Thoracic aorta (tissue), 2 donors: ENCODE measurements at regions not wholly inside any gene's neighbourhood (a gene's known extent, or its start where the extent isn't known, plus 50 kb on each side); places are given as distances from the start of the nearest gene placed in this dataset.

Experiments
- ATAC-seq: fragments of 150-250 bp; one replicate; pipeline ENCODE4 v1.8.0; 2017; ENCODE audit warnings: low read depth; ENCODE audit not compliant: insufficient number of reproducible peaks, low FRiP score
- DNase-seq: peaks from one replicate; pipeline ENCODE4 v3.0.0-alpha.2; 2020; ENCODE audit warnings: low spot score
- H3K27ac ChIP-seq, 2 donors: fragments of 200-600 bp; sonication (generic); 1 replicate in 1 of 2; 2 replicates in 1 of 2; pipeline ENCODE4 v1.5.1; 2016; ENCODE audit warnings: mild to moderate bottlenecking in 2 of 2, moderate library complexity in 2 of 2
- H3K27me3 ChIP-seq: fragments of 200-600 bp; sonication (generic); replicated peaks from 2 replicates; pipeline ENCODE4 v1.6.0; 2016; ENCODE audit warnings: mild to moderate bottlenecking; ENCODE audit not compliant: insufficient read depth
- H3K36me3 ChIP-seq: fragments of 200-600 bp; sonication (generic); one replicate; pipeline ENCODE4 v1.5.1; 2016
- H3K4me1 ChIP-seq, 2 donors: fragments of 200-600 bp; sonication (generic); 1 replicate in 1 of 2; 2 replicates in 1 of 2; pipeline versions ENCODE4 v1.5.1 to v1.6.0; 2016; ENCODE audit warnings: low read depth in 2 of 2, mild to moderate bottlenecking in 1 of 2; ENCODE audit not compliant: control insufficient read depth in 1 of 2
- H3K4me3 ChIP-seq: fragments of 200-600 bp; sonication (generic); 2 replicates; pipeline ENCODE4 v1.5.1; 2016; ENCODE audit warnings: mild to moderate bottlenecking
- H3K9me3 ChIP-seq: fragments of 200-600 bp; sonication (generic); 2 replicates; pipeline ENCODE4 v1.5.1; 2016
- TF ChIP-seq, protein P1 (sequence below): fragments of 200-600 bp; sonication (generic); IDR thresholded peaks from one replicate; pipeline ENCODE4 v1.5.1; 2019; ENCODE audit warnings: antibody characterized with exemption

DNA sequence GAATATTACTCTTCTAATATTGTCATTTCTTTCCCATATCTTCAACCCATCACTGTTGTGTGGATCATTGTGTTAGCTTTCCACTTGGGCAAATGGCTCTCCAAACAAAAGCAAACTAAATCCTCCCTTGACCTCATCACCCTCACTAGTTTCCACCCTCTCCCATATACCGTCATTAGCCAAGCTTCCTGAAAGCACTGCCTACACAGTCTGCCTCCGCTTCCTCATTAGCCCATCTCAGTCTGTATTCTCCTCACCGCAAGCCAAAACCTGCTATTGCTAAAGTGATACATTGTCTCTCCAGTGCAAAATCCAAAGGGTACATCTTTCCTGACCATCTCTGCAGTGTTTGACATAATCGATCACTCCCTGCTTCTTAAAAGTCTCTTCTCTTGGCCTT lies 212.6 kb downstream of the CLIC5 start:
- TF ChIP-seq, protein P1, sequence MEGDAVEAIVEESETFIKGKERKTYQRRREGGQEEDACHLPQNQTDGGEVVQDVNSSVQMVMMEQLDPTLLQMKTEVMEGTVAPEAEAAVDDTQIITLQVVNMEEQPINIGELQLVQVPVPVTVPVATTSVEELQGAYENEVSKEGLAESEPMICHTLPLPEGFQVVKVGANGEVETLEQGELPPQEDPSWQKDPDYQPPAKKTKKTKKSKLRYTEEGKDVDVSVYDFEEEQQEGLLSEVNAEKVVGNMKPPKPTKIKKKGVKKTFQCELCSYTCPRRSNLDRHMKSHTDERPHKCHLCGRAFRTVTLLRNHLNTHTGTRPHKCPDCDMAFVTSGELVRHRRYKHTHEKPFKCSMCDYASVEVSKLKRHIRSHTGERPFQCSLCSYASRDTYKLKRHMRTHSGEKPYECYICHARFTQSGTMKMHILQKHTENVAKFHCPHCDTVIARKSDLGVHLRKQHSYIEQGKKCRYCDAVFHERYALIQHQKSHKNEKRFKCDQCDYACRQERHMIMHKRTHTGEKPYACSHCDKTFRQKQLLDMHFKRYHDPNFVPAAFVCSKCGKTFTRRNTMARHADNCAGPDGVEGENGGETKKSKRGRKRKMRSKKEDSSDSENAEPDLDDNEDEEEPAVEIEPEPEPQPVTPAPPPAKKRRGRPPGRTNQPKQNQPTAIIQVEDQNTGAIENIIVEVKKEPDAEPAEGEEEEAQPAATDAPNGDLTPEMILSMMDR, result no peak
- no peaks in the 10 kb centered on the region for H3K4me1 ChIP-seq
- H3K27ac ChIP-seq, result no peak overlapping the region
- ATAC-seq (no peak), DNase-seq (no peak)
- no peak overlapping the region for H3K4me3 ChIP-seq
- no peaks in the 10 kb centered on the region for H3K9me3 ChIP-seq
- no peaks in the 10 kb centered on the region for H3K27me3 ChIP-seq
- H3K36me3 ChIP-seq, result no peaks in the 10 kb centered on the region

DNA sequence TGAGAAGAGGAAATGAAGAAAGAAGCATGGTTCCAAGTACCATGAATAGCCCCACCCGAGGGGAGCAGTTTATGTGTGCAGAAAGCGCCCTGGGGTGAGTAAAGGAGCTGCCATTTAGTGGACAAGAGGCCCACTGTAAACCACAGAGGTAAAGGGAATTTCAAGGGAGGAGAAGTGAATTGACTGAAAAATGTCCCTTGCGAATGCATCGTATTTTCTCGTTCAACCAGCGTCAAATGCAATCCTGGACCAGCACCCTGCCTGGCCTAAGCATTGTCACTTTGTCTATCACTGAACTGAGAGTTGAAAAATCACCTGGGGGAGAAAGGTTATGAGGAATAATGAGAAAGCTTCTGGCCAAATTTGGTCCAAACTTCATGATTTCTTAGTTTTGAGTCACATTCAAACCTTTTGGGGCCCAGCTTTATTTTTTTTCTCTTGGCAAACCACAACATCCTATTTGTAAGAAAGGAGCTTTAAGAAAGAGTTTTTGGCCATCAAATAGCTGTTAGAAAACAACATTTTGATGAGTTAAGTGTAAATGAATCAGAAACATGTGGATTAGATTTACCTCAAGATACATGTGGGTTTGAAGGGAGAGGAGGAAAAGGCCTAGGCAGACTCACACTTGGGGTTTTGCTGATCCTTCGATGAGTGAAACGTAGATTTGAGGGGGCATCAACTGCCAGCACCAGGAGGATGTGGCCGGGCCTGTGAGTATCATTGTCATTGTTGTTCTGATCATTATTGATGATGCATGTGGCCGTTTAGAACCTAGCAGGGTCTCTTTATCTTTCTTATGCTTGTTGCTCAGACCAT lies 214.0 kb downstream of the CLIC5 start:
- DNase-seq (no peak), ATAC-seq (no peak)
- Histone ChIP-seq H3K36me3 (no peaks in the 10 kb centered on the region), H3K4me3 (no peak overlapping the region), H3K27me3 (no peaks in the 10 kb centered on the region), H3K27ac (no peak overlapping the region), H3K4me1 (no peaks in the 10 kb centered on the region), H3K9me3 (no peaks in the 10 kb centered on the region)
- TF ChIP-seq, protein P1, result no peak

DNA sequence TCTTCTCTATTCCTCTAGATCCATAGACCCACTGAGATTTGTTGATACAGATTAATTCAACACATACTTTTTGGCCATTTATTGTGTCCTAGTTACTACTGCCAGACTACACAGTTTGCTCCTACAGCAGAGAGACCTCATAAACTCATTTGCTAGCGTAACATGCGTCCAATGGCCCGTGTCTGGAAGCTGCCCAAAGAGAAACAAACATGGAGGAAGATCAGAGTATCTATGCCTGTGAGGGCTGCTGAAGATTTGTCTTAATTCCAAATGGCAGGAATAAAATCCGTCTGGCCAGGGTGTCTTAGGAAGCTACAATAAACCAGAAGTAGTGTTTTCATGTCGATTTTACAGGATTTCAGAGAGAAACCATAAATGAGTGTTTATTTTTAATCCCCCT lies 214.7 kb downstream of the CLIC5 start:
- H3K9me3 ChIP-seq, result no peaks in the 10 kb centered on the region
- H3K27me3 ChIP-seq, result no peaks in the 10 kb centered on the region
- DNase-seq (no peak), ATAC-seq (no peak)
- H3K27ac ChIP-seq, result no peak overlapping the region
- H3K4me3 ChIP-seq, result no peak overlapping the region
- TF ChIP-seq, protein P1, result no peak
- no peaks in the 10 kb centered on the region for H3K36me3 ChIP-seq
- H3K4me1 ChIP-seq, result no peaks in the 10 kb centered on the region

DNA sequence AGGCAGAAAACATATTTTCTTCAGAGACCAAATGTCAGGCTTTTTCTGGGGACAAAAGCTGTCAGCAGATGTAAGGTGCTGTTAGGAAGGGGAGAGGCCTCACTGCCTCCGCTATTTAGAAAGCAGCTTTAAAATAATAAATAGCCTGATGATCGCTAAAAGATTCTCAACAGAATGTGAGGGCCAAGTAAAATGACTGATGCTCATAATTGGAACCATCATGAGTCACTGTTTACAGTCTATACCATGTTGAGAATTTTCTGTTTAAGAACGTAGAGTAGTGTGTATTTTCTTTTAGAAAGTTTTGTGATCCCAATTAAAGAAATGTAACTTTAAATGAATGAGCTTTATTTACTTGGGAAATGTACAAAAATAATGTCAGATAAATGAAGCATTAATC lies 220.0 kb downstream of the CLIC5 start:
- ATAC-seq, result no peak
- Histone ChIP-seq H3K4me1 (no peaks in the 10 kb centered on the region), H3K27ac (no peak overlapping the region), H3K4me3 (no peak overlapping the region), H3K9me3 (no peaks in the 10 kb centered on the region), H3K27me3 (no peaks in the 10 kb centered on the region), H3K36me3 (no peaks in the 10 kb centered on the region)
- TF ChIP-seq, protein P1, result no peak
- no peak for DNase-seq

DNA sequence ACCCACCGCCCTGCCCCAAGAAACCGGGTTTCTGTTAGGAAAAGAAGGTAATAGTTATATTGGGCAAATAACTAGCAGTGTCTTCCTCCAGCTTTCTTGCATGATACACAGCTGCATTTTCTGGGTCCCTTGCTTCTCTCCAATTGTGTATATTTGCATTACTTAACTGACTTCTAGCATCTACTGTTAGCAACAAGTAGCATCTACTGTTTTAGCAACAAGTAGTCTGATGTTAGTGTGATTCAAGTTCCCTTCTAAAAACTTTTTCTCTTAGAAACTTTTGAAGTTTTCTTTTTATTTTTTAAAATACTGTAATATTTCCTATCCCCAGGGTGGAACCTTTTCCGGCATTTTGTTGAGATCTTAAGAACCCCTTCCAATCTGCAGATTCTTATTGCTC lies 221.2 kb downstream of the CLIC5 start:
- no peak for ATAC-seq
- no peak overlapping the region for H3K27ac ChIP-seq

More for the DNA sequence above, 221.2 kb downstream of the CLIC5 start:
- TF ChIP-seq, protein P1, result no peak
- no peaks in the 10 kb centered on the region for H3K4me1 ChIP-seq
- H3K36me3 ChIP-seq, result no peaks in the 10 kb centered on the region
- H3K27me3 ChIP-seq, result no peaks in the 10 kb centered on the region
- no peak overlapping the region for H3K4me3 ChIP-seq
- DNase-seq, result no peak
- H3K9me3 ChIP-seq, result no peaks in the 10 kb centered on the region
